GM18858 (cell line): ENCODE measurements at regions not wholly inside any gene's neighbourhood (a gene's known extent, or its start where the extent isn't known, plus 50 kb on each side); places are given as distances from the start of the nearest gene placed in this dataset.
A peak's percentile ranks its signal among the peaks of the same experiment; 100 is the strongest.
"Not testable (repeated sequence)": the region's sequence is repeated elsewhere in the genome, so short reads cannot be mapped to it uniquely, and the experiment has no call there.

Experiments used
- ATAC-seq: cut with Tn5 transposase; IDR thresholded peaks from one replicate; pipeline ENCODE4 v1.9.1; 2021; ENCODE audit not compliant: unreplicated experiment

DNA sequence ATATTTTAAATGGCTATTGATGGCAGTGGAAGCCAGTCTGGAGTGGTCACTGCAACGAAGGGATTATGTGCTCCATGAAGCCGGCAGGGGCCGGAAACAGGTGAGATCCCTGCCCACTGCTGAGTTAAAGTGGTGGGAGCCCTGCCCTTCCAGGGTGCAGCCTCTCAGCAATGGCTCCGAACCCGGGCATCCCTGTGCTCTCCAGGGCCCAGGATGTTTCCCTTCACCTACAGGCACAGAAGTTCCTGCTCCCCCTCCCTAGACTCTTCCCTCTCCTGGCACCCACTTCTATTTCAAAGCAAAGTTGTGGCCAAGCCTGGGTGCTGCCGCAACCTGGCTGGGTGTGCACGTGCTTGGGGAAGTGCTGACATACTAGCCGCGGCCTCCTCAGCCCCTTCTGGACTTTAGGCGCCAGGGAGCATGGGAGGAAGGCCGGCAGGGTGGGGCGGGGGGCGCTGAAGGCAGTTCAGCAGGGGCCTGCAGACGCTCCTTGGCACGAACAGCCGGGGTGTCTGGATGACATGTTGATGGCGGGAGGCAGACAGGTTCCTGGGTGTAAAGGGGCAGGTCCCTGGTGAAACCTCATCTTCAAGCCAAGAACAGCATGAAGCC, 452.3 kb downstream of the HTR1B start:
- no peak for ATAC-seq

DNA sequence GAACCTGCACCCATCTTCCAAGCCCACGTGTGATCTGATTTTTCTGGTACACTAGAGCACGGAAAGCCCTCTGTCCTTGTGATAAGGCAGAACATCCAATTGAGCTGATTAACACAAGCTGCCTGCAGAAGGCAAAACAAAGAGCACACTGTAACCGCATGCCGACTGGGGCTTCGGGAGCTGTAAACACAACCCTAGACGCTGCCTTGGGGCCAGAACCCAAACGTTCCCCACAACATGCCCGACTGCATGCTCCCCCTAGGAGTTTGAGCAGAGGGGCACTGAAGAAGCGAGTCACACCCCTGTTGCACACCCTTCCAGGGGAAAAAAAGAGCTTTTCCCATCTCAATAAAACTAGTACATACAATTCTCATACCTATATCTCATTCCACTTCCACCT, 470.7 kb downstream of the HTR1B start:
- no peak for ATAC-seq

DNA sequence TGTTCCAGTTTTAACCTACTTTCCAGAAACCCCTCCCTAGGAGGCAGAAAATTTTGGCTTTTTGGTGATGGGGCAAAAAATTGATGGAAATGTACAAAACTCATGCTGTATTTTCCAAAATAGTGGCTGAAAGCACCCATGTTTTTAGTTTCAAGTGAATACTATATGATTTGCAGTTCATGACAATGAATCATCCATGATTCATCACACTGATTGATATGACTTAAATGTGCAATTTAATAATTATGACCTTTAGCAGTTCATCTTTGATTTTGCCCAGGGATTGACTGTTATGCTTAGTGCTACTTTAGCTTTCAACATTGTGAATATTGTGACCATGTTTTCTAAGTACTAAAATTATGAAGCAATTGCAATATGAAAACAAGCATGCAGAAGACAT, 478.7 kb downstream of the HTR1B start:
- ATAC-seq, result no peak

DNA sequence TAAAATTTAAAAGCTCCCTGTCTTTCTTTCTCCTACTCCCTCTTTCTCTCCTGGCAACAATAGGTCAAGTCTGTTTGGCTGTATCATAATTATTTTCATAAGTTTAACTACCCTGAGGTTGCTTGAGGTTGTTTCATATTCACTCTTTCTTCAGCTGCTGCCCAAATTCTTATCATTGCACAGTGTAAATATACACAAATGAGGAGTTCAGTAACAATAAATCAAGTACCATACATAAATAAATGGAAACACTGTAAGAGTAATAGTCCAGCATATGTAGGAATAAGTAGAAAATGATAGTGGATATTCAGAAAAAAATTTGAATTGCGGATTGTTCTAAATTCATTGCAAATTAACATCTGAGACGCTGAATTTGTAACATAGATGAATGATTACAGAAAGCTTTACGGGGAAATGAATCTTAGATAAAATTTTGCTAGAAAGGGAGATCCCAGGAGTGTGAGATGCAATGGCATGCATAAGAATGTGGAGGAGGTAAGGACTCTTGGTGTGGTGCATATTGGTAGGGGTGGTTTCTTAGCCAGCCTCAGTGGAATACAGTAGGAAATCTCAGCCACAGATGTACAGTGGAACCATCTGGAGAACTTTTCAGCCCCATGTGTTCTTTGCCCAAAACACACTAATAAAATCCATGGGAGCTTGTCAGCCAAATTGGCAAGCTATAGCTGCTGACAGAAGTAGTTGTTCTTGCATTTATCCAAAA, 480.7 kb downstream of the HTR1B start:
- no peak for ATAC-seq

DNA sequence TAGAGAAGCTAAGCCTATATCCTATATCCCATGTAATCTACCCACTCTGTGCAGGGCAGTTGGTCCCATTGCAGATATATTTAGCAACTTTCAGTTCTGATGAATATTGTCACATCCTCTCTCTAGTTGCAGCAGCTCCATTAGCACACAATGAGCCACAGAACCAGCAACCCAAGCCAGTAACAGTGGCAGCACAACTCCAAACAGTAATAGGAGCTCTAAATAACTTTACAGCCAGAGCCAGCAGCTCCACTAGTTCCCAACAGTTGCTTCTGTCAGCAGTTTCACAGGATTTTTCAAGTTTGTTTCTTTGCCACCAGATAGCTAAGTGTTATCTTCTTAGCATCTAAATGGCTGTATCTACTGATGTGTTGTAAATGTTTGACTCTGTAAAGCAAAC, 490.8 kb downstream of the HTR1B start:
- no peak for ATAC-seq

DNA sequence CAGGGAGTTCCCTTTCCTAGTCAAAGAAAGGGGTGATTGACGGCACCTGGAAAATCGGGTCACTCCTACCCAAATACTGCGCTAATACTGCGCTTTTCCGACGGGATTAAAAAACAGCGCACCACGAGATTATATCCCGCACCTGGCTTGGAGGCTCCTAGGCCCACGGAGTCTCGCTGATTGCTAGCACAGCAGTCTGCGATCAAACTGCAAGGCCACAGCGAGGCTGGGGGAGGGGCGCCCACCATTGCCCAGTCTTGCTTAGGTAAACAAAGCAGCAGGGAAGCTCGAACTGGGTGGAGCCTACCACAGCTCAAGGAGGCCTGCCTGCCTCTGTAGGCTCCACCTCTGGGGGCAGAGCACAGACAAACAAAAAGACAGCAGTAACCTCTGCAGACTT, 504.1 kb downstream of the HTR1B start:
- ATAC-seq, result not testable (repeated sequence)

DNA sequence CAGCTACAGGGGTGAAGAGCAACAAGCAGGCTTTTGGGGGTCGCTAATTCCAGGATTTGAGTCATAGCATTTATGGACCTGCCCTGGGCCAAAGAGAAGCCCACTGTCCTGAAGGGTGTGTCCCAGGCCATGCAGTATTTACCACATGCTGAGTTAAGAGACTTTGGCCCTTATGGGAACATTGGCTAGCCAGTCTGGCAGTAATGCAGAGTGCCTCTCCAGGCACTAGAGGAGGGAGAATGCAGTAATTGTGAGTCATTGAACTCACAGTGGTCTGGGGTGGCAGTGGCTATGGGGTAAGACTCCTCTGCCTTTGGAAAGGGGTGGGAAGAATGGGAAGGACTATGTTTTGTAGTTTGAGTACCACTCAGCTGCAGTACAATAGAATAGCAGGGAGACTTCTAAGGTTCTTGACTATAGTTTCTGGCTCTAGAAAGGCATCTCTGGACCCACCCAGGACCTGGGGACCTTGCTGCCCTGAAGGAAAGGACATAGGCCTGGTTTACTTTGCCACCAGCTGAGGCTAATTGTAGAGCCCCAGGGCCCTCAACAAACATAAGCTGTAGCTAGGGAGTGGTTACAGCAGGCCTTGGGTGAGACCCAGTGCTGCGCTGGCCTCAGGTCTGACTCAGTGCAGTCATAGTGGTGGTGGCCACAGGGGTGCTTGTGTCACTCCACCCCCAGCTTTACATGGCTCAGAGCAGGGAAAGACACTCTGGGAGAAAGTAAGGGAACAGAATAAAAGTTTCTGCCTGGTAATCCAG, 520.9 kb downstream of the HTR1B start:
- ATAC-seq, result no peak

DNA sequence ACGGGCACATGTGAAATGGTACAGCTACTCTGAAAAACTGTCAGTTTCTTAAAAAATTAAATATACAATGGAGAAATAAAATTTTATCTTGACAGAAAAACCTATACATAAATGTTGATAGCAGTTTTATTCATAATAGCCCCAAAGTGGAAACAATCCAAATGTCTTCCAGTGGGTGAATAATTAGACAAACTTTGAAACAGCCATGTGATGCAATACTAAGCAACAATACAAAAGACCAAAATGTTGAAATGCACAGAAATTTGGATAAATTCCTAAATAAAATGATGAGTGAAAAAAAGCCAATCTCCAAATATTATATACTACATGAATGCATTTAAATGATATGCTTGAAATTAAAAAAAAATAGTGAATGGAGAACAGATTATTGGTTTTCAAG, 523.1 kb downstream of the HTR1B start:
- ATAC-seq, result no peak

DNA sequence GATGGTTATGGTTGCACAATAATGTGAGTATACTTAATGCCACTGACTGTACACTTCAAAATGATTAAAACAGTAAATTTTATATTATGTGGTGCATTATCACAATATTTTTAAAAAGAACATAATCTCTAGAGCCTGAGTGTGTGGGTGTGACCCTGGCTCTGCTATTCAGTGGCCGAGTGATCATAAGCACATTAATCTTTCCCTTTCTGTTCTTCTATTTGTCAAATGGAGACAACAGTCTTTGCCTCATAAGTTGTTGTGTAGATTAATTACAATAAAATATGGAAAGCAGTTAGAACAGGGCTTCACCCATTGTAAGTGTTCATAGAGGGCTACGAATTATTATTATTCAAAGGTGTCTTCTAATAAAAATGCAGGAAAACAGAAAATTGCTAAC, 548.6 kb downstream of the HTR1B start:
- no peak for ATAC-seq

DNA sequence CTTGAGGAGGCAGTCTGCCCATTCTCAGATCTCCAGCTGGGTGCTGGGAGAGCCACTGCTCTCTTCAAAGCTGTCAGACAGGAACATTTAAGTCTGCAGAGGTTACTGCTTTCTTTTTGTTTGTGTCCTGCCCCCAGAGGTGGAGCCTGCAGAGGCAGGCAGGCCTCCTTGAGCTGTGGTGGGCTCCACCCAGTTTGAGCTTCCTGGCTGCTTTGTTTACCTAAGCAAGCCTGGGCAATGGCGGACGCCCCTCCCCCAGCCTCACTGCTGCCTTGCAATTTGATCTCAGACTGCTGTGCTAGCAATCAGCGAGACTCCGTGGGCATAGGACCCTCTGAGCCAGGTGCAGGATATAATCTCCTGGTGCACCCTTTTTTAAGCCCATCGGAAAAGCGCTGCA, 557.8 kb downstream of the HTR1B start:
- not testable (repeated sequence) for ATAC-seq

DNA sequence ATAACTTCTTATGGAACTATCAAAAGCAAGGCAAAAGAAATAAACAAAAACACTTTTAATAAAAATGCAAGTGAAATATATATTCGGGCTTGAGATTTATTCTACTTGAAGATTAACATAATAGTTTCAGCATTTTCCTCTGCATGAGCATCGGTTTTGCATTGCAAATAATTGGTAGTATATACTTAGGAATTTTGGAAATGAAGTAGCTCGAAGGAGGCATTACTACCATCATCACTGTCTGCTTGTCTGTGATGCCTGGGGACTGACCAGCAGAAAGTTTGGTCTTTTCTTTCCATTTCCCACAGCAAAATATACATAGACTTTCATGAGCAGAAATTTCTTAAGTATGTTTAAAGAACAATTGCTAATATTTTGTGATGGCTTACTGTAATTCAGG, 570.7 kb downstream of the HTR1B start:
- no peak for ATAC-seq

DNA sequence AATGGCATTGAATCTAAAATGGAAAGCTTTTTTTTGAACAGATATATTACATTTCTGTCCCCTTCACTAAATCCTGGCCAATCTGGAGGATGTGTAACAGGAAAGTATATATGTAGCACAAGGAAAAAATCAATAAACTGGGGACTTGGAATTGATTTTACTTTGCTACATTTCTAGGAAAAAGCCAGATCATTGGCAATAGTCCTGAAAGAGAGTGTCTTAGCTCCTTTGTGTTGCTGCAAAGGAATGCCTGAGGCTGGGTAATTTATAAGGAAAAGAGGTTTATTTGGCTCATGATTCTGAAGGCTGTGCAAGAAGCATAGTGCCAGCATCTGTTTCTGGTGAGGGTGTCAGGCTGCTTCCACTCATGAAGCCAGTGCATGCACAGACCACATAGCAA, 574.9 kb downstream of the HTR1B start:
- ATAC-seq, result no peak

DNA sequence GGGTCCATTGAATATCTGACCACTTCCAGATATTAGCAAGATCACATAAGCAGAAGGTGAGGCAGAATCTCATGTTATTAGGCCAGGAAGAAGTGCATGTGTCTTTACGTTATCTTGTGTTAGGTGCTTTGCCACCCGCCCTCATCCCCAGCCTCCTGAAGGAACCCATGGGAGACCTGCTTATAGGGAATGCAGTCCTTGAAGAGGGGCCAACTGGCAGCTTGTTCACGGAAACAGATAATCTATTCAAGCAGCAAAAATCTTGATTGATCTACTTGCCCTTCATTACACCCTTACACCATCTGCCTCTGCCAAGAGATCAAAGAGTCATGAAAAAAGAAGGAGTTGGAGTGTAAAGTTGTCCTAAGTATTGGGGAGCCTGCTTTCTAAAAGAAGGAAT, 576.4 kb downstream of the HTR1B start:
- no peak for ATAC-seq

DNA sequence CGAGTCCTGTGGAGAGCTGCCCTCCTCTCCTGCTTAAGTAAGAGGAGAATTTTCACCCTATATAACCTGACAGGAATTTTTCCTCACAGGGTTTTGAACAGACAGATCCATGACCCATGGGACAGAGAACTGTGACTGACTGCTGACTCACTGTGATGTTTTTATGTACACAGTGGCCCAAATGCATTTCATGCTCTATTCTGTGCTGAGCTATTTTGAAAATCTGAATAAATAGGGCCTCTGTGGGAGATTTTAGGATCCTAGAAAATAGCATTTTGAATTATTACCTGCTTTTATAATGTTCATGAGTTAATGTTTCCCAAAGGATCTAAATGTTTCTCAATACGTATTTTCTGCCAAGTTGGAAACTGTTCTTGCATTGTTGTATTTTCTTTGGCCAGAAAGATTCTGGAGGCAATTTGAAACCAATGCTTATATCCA, 577.4 kb downstream of the HTR1B start:
- ATAC-seq, result no peak

DNA sequence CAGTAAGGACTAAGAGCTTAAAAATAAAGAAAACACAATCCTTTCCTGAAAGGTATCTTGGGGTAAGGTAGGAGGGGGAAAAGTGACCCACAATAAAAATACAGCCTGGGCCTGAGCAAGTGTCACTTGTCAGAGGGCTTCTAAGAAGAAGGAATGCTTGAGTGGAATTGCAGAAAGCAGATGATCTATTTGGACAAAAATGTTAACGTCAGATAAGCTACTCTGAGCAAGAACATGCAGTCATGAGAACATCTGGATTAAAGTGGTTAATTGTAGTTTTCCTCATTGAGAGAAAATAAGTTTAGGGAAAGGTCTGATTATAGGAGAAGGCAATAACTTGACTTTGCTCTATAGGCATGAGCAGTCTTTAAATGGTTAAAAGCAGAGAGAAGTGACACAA, 581.9 kb downstream of the HTR1B start:
- ATAC-seq, result no peak

DNA sequence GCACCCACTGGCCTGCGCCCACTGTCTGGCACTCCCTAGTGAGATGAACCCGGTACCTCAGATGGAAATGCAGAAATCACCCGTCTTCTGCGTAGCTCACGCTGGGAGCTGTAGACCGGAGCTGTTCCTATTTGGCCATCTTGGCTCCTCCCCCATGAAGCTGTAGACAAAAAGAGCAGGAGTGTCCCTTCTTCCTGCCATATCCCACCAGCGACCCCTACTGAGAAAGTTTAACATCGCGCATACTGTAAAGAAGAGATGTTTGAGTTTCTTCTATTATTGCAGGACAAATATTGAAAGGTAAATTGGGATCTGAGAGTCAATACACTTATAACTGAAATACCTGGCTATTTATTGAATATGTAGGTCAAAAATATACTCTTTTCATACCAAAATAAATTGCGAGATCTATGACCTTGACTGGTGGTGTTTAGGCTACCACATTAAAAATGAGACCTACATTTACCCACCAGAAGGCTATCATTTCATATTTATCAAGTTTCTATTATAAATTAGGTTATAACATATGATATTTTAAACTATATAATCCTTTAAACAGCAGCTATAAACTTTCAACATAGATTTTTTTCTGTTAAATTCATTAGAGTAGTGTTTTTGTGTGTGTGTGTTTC, 586.3 kb downstream of the HTR1B start:
- no peak for ATAC-seq

DNA sequence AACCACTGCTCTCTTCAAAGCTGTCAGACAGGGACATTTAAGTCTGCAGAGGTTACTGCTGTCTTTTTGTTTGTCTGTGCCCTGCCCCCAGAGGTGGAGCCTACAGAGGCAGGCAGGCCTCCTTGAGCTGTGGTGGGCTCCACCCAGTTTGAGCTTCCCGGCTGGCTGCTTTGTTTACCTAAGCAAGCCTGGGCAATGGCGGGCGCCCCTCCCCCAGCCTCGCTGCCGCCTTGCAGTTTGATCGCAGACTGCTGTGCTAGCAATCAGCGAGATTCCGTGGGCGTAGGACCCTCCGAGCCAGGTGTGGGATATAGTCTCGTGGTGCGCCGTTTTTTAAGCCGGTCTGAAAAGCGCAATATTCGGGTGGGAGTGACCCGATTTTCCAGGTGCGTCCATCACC, 586.9 kb downstream of the HTR1B start:
- not testable (repeated sequence) for ATAC-seq

DNA sequence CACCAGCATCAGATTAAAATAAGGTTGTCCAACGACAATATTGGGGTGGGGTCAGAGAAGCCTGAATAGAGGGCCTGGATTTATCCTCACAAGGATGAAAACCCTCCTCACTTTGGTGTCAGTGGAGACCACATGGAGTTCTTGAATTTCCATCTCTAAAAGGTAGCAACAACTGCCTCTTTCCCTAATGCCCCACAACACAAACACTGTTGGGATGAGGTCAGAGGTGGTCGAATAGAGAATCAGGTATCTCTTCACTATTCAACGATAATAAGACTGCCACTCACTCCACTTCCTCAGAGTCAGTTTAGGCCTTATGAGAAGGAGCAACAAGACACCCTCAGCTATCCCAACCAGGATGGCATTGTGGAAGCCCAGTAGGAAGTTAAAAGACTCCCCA, 596.1 kb downstream of the HTR1B start:
- ATAC-seq, result no peak

DNA sequence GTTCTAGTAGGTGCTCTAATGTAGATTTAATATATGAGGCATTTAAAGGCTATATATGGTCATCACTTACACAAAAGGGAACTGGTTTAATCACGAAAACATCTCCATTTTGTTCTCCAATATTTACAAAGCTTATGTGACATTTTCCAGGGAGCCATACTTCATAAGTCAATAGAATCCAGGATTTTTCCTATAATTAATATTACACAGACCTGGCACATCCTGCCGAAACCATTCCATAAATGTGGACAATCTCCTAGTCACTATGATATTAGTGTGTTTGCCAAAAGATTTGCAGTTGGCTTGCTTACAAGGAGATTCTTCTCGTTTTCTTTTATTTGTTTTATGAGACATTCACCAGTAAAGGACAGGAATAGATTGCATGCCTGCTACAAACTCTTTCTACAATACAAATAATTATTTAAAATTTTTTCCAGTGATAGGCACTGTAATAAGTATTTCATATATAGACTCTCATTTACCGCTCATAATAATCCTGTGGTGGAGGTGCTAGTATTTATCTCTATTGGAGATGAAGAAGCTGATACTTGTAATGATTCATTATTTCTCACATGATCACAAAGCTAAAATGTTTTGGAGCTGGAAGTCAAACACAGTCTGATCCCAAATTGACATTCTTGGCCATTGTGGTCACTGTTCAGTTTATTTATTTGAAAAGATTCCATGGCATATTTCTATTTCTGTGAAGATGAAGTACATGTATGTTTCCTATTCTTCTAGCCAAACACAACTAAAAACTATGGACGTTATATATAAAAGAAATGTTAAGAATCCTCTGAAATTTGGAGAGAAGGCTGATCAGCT, 597.0 kb downstream of the HTR1B start:
- ATAC-seq, result no peak

DNA sequence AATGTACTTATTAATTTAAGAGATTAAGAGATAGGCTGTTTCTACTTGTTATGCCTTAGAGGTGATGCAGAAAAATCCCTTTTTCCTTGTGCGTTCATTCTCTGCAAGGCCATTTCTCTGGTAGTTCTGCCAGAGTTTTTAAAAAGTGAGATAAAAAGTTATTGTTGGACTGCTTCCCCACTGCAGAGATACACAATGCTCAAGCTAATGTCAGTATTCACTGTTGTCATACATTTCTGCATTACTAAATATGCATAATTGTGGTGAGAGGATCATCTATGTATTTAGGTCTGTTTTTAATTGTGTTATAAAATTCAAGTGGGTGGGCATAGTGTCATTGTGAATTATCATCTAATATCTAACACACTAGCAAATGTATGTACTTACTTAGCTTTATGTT, 600.4 kb downstream of the HTR1B start:
- no peak for ATAC-seq

DNA sequence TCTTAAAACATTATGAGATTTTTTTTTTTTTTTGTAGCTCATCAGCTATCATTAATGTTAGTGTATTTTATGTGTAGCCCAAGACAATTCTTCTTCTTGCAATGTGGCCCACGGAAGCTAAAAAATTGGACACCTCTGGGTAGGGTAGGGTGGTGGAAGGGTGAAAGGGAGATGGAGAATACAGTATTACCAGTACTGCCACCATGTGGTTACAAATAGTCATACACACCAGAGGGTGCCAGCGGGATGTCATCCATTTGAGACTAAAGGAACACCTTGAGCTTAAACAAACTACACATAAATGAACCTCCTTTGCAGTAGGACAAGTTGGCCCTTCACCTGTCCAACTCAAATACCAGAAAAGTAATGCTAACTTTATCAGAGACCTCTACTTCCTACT, 601.9 kb downstream of the HTR1B start:
- peak; percentile 95 for ATAC-seq
